GM12878 (cell line): ENCODE measurements at regions not wholly inside any gene's neighbourhood (a gene's known extent, or its start where the extent isn't known, plus 50 kb on each side); places are given as distances from the start of the nearest gene placed in this dataset.

ENCODE experiments used
- ATAC-seq: fragments of 200-7000 bp; cut with Tn5 transposase; 3 replicates; pipeline ENCODE4 v1.9.1; 2020; ENCODE audit warnings: mild to moderate bottlenecking, moderate library complexity
- BruUV-seq: library from RNA; stranded (reverse); fragments of 400-500 nt; replicated peaks from 2 replicates; lab custom pipeline; 2021; lab: Mats Ljungman, UMichigan
- CTCF ChIA-PET: fragments of 300-600 bp; sonication (Branson Sonifier 250); formaldehyde crosslinking; extraction: SDS; loops from one replicate; lab custom pipeline; 2021; ENCODE audit warnings: inconsistent platforms; lab: Yijun Ruan, JAX
- POLR2A ChIA-PET: fragments of 350-600 bp; formaldehyde crosslinking; extraction: SDS; loops from one replicate; lab custom pipeline; 2021; ENCODE audit warnings: inconsistent platforms; lab: Charles Lee
- RAD21 ChIA-PET: fragments of 300-600 bp; sonication (Branson Sonifier 250); formaldehyde crosslinking; loops from one replicate; lab custom pipeline; 2023; ENCODE audit warnings: antibody characterized with exemption; ENCODE audit not compliant: unreplicated experiment; lab: Charles Lee
- SMC1A ChIA-PET: fragments of 300-600 bp; sonication (Branson Sonifier 250); formaldehyde crosslinking; loops from one replicate; lab custom pipeline; 2023; ENCODE audit not compliant: unreplicated experiment, uncharacterized antibody; lab: Charles Lee
- DNase-seq: peaks from one replicate; pipeline ENCODE4 v3.0.0-alpha.2; 2011; ENCODE audit warnings: low read depth, low spot score
- FAIRE-seq: peaks from 3 replicates; lab custom pipeline; 2011; peaks lifted over from hg19 to GRCh38; lab: Jason Lieb, UNC
- H2AFZ ChIP-seq: 2 replicates; pipeline ENCODE4 v1.6.0; 2011; ENCODE audit warnings: low read depth, low read length, control low read depth; ENCODE audit not compliant: control insufficient read depth
- H3K27ac ChIP-seq: 2 replicates; pipeline ENCODE4 v1.5.1; 2011; ENCODE audit warnings: control low read depth; ENCODE audit not compliant: control insufficient read depth, insufficient read depth
- H3K27me3 ChIP-seq, 2 experiments: replicated peaks in 1 of 2; 2 replicates each; pipeline versions ENCODE4 v1.6.0 to v1.6.1; 2011; ENCODE audit warnings: low read length in 1 of 2; ENCODE audit not compliant: control insufficient read depth in 2 of 2, insufficient read depth in 2 of 2
- H3K36me3 ChIP-seq, 2 experiments: 2 replicates each; pipeline ENCODE4 v1.5.1; 2011; ENCODE audit warnings: low read length in 1 of 2; ENCODE audit not compliant: control insufficient read depth in 2 of 2, insufficient read depth in 2 of 2
- H3K4me1 ChIP-seq: 2 replicates; pipeline ENCODE4 v1.6.1; 2011; ENCODE audit warnings: mild to moderate bottlenecking, low read length, moderate library complexity, mixed read lengths; ENCODE audit not compliant: control insufficient read depth, insufficient read depth
- H3K4me2 ChIP-seq: 2 replicates; pipeline ENCODE4 v1.6.0; 2011; ENCODE audit warnings: control low read depth; ENCODE audit not compliant: control insufficient read depth, insufficient read depth
- H3K4me3 ChIP-seq: fragments of 200-600 bp; sonication (generic); 2 replicates; pipeline ENCODE4 v1.5.1; 2016
- H3K79me2 ChIP-seq: 2 replicates; pipeline ENCODE4 v1.6.0; 2011; ENCODE audit warnings: low read length; ENCODE audit not compliant: control insufficient read depth, insufficient read depth
- H3K9ac ChIP-seq: 2 replicates; pipeline ENCODE4 v1.8.0; 2011; ENCODE audit warnings: low read length, control low read depth, mixed read lengths; ENCODE audit not compliant: control insufficient read depth, insufficient read depth
- H3K9me3 ChIP-seq: replicated peaks from 3 replicates; pipeline ENCODE4 v1.5.1; 2011; ENCODE audit warnings: mild to moderate bottlenecking, low read length; ENCODE audit not compliant: control insufficient read depth, insufficient read depth
- H4K20me1 ChIP-seq: 2 replicates; pipeline ENCODE4 v1.6.0; 2011; ENCODE audit not compliant: control insufficient read depth, insufficient read depth
- BCL3 ChIP-seq: IDR thresholded peaks from 2 replicates; pipeline ENCODE4 v1.6.1; 2011; ENCODE audit warnings: borderline replicate concordance, low read depth, mild to moderate bottlenecking, moderate library complexity, low read length; ENCODE audit not compliant: insufficient read depth, poor library complexity, severe bottlenecking
- BRCA1 ChIP-seq: IDR thresholded peaks from 2 replicates; pipeline ENCODE4 v1.6.1; 2011; ENCODE audit warnings: low read depth, low read length, improper control_type of control experiment
- JUNB ChIP-seq: IDR thresholded peaks from 2 replicates; pipeline ENCODE4 v1.6.1; 2016; ENCODE audit warnings: antibody characterized with exemption, mild to moderate bottlenecking
- MTA2 ChIP-seq: fragments of 450-650 bp; IDR thresholded peaks from 2 replicates; pipeline ENCODE4 v1.6.1; 2016; ENCODE audit warnings: low read depth, mild to moderate bottlenecking, moderate library complexity
- NFIC ChIP-seq: IDR thresholded peaks from 2 replicates; pipeline ENCODE4 v1.6.1; 2012; ENCODE audit warnings: low read depth, mild to moderate bottlenecking, inconsistent platforms, low read length, moderate library complexity
- NFYB ChIP-seq: IDR thresholded peaks from 2 replicates; pipeline ENCODE4 v1.6.1; 2011; ENCODE audit warnings: low read depth, mild to moderate bottlenecking, low read length, improper control_type of control experiment, moderate library complexity; ENCODE audit not compliant: insufficient read depth
- POLR2AphosphoS5 ChIP-seq: IDR thresholded peaks from 2 replicates; pipeline ENCODE4 v1.6.1; 2011; ENCODE audit warnings: mild to moderate bottlenecking, low read length, inconsistent platforms
- RB1 ChIP-seq: fragments of 450-650 bp; formaldehyde crosslinking; IDR thresholded peaks from 2 replicates; pipeline ENCODE4 v1.6.1; 2017; ENCODE audit warnings: mild to moderate bottlenecking, borderline replicate concordance
- RELB ChIP-seq: fragments of 450-650 bp; IDR thresholded peaks from 2 replicates; pipeline ENCODE4 v1.6.1; 2017; ENCODE audit warnings: low read depth, mild to moderate bottlenecking, moderate library complexity
- ZBTB11 ChIP-seq: fragments of 450-650 bp; formaldehyde crosslinking; IDR thresholded peaks from 2 replicates; pipeline ENCODE4 v1.5.0; 2022; ENCODE audit warnings: mild to moderate bottlenecking, missing genetic modification characterization
- WGBS: methylation state at CpG from one replicate; pipeline ENCODE4 v1.1.6; 2016; ENCODE audit warnings: low lambda C conversion rate; ENCODE audit not compliant: insufficient replicate concordance, insufficient coverage; ENCODE audit errors: missing lambda C conversion rate; 5-methylcytosine and 5-hydroxymethylcytosine counted together
- in situ Hi-C: fragments of 300-500 bp; cut with MboI; formaldehyde crosslinking; loops from 9 replicates; pipeline ENCODE4 v1.14.3; 2018; ENCODE audit warnings: mixed read lengths
- intact Hi-C: fragments of 100-400 bp; cut with micrococcal nuclease; formaldehyde crosslinking; loops from one replicate; pipeline ENCODE4 v1.14.2; 2022; ENCODE audit not compliant: unreplicated experiment

GRCh38 chr1:238832106-238832505, 554.3 kb upstream of the CHRM3 start:
- Histone ChIP-seq H3K4me2 (no peak overlapping the region), H3K36me3 (no peaks in the 10 kb centered on the region), H3K4me3 (no peak overlapping the region), H3K9me3 (no peaks in the 10 kb centered on the region), H3K27me3 (no peaks in the 10 kb centered on the region), H3K79me2 (no peaks in the 10 kb centered on the region), H3K4me1 (no peaks in the 10 kb centered on the region), H2AFZ (no peak overlapping the region), H3K9ac (no peak overlapping the region), H3K27ac (no peak overlapping the region), H4K20me1 (no peaks in the 10 kb centered on the region)
- 0% methylated on average over 1 of the region's 1 CpG for WGBS
- ChIA-PET RAD21 (no interaction called here), CTCF (no interaction called here), SMC1A (no interaction called here), POLR2A (no interaction called here)
- BruUV-seq, result no TSS peak
- ATAC-seq (no peak), DNase-seq (no peak), FAIRE-seq (no peak)
- in situ Hi-C loops, result no loop called here
- intact Hi-C loops, result no loop called here
- TF ChIP-seq JUNB, result no peak
- no peak for TF ChIP-seq RB1
- no peak for TF ChIP-seq NFIC
- no peak for TF ChIP-seq MTA2

GRCh38 chr1:238830036-238830611, 556.2 kb upstream of the CHRM3 start:
- CTCF ChIA-PET, result no interaction called here
- in situ Hi-C loops, result no loop called here
- TF ChIP-seq BRCA1 (no peak), POLR2AphosphoS5 (no peak), RELB (no peak), NFYB (no peak), BCL3 (no peak), ZBTB11 (CRISPR knock-in tag) (no peak)
- TF ChIP-seq, all 136 proteins: peak for 0
- H3K9me3 ChIP-seq, result no peaks in the 10 kb centered on the region
- 33% methylated on average over 3 of the region's 3 CpGs for WGBS
- no peak overlapping the region for H2AFZ ChIP-seq
- H3K4me3 ChIP-seq, result no peak overlapping the region
- H3K27ac ChIP-seq, result no peak overlapping the region
- ChIA-PET RAD21 (no interaction called here), SMC1A (no interaction called here), POLR2A (no interaction called here)
- no peak for ATAC-seq
- H3K36me3 ChIP-seq, result no peaks in the 10 kb centered on the region
- no peaks in the 10 kb centered on the region for H3K79me2 ChIP-seq
- H4K20me1 ChIP-seq, result no peaks in the 10 kb centered on the region
- FAIRE-seq, result no peak
- no peaks in the 10 kb centered on the region for H3K4me1 ChIP-seq
- H3K4me2 ChIP-seq, result no peak overlapping the region
- no peaks in the 10 kb centered on the region for H3K27me3 ChIP-seq
- no TSS peak for BruUV-seq
- H3K9ac ChIP-seq, result no peak overlapping the region
- intact Hi-C loops, result no loop called here
- no peak for DNase-seq
